GM23338 (cell line): ENCODE measurements at regions not wholly inside any gene's neighbourhood (a gene's known extent, or its start where the extent isn't known, plus 50 kb on each side); places are given as distances from the start of the nearest gene placed in this dataset.
A peak's percentile ranks its signal among the peaks of the same experiment; 100 is the strongest.

Experiments
- ATAC-seq: fragments of 200-7000 bp; cut with Tn5 transposase; 3 replicates; pipeline ENCODE4 v1.9.1; 2020
- DNase-seq: peaks from one replicate; pipeline ENCODE4 v3.0.0-alpha.2; 2015; ENCODE audit warnings: low spot score
- H2AFZ ChIP-seq: fragments of 200-600 bp; sonication (generic); 2 replicates; pipeline ENCODE4 v1.8.0; 2016; ENCODE audit warnings: antibody characterized with exemption, mild to moderate bottlenecking, moderate library complexity
- H3F3A ChIP-seq: fragments of 200-600 bp; sonication (generic); replicated peaks from 2 replicates; pipeline ENCODE4 v1.8.0; 2017; ENCODE audit warnings: antibody characterized with exemption, mixed run types, low read depth
- H3K27ac ChIP-seq: fragments of 200-600 bp; sonication (generic); 2 replicates; pipeline ENCODE4 v1.6.1; 2016; ENCODE audit warnings: low read depth
- H3K27me3 ChIP-seq: fragments of 200-600 bp; sonication (generic); 2 replicates; pipeline ENCODE4 v1.8.0; 2016; ENCODE audit warnings: mild to moderate bottlenecking, mixed run types, moderate library complexity; ENCODE audit not compliant: insufficient read depth
- H3K36me3 ChIP-seq: fragments of 200-600 bp; sonication (generic); 2 replicates; pipeline ENCODE4 v1.8.0; 2016; ENCODE audit warnings: mild to moderate bottlenecking; ENCODE audit not compliant: insufficient read depth
- H3K4me1 ChIP-seq: fragments of 200-600 bp; sonication (generic); 2 replicates; pipeline ENCODE4 v1.8.0; 2016; ENCODE audit warnings: mild to moderate bottlenecking, moderate library complexity; ENCODE audit not compliant: insufficient read depth
- H3K4me2 ChIP-seq: fragments of 200-600 bp; sonication (generic); 2 replicates; pipeline ENCODE4 v1.7.1; 2017; ENCODE audit warnings: mixed run types
- H3K4me3 ChIP-seq: fragments of 200-600 bp; sonication (generic); 2 replicates; pipeline ENCODE4 v1.6.1; 2016; ENCODE audit warnings: mixed run types
- H3K79me2 ChIP-seq: fragments of 200-600 bp; sonication (generic); replicated peaks from 2 replicates; pipeline ENCODE4 v1.8.0; 2017; ENCODE audit warnings: mild to moderate bottlenecking; ENCODE audit not compliant: insufficient read depth
- H3K9me2 ChIP-seq: fragments of 200-600 bp; sonication (generic); 2 replicates; pipeline ENCODE4 v1.8.0; 2017; ENCODE audit not compliant: insufficient read depth
- H4K20me1 ChIP-seq: fragments of 200-600 bp; sonication (generic); replicated peaks from 2 replicates; pipeline ENCODE4 v1.8.0; 2017; ENCODE audit warnings: mild to moderate bottlenecking; ENCODE audit not compliant: insufficient read depth
- H3K27ac Mint-ChIP-seq: 2 replicates; pipeline ENCODE4 v1.8.0; 2020; ENCODE audit warnings: inconsistent platforms, mild to moderate bottlenecking, moderate library complexity, mixed read lengths
- H3K27me3 Mint-ChIP-seq: 3 replicates; pipeline ENCODE4 v1.8.0; 2022; ENCODE audit warnings: low read depth, mild to moderate bottlenecking, moderate library complexity, mixed read lengths, inconsistent platforms; ENCODE audit not compliant: insufficient read depth, poor library complexity
- H3K36me3 Mint-ChIP-seq: 3 replicates; pipeline ENCODE4 v1.8.0; 2021; ENCODE audit warnings: low read depth, mild to moderate bottlenecking, inconsistent platforms, moderate library complexity, mixed read lengths
- H3K4me1 Mint-ChIP-seq: 3 replicates; pipeline ENCODE4 v1.8.0; 2020; ENCODE audit warnings: mild to moderate bottlenecking, inconsistent platforms, mixed read lengths
- H3K4me3 Mint-ChIP-seq: 3 replicates; pipeline ENCODE4 v1.8.0; 2021; ENCODE audit warnings: moderate library complexity, mild to moderate bottlenecking, inconsistent platforms, mixed read lengths
- H3K9me3 Mint-ChIP-seq: 3 replicates; pipeline ENCODE4 v1.8.0; 2020; ENCODE audit warnings: moderate library complexity, mild to moderate bottlenecking, inconsistent platforms, mixed read lengths
- ETS1 ChIP-seq: IDR thresholded peaks from 2 replicates; pipeline ENCODE4 v1.6.1; 2016; ENCODE audit warnings: antibody characterized with exemption
- POLR2AphosphoS5 ChIP-seq: IDR thresholded peaks from 2 replicates; pipeline ENCODE4 v1.6.1; 2016; ENCODE audit warnings: antibody characterized with exemption, low read depth
- REST ChIP-seq: IDR thresholded peaks from one replicate; pipeline ENCODE4 v1.6.1; 2018; ENCODE audit warnings: antibody characterized with exemption; ENCODE audit not compliant: unreplicated experiment
- ZNF114 ChIP-seq: fragments of 250-450 bp; sonication (Bioruptor Pico); IDR thresholded peaks from 2 replicates; pipeline ENCODE4 v1.5.0; 2020; ENCODE audit warnings: mild to moderate bottlenecking, moderate library complexity
- ZNF331 ChIP-seq: fragments of 250-450 bp; sonication (Bioruptor Pico); IDR thresholded peaks from 2 replicates; pipeline ENCODE4 v1.5.0; 2020; ENCODE audit warnings: low read depth, mild to moderate bottlenecking, moderate library complexity
- ZNF462 ChIP-seq: fragments of 250-450 bp; sonication (Bioruptor Pico); IDR thresholded peaks from 2 replicates; pipeline ENCODE4 v1.5.0; 2020; ENCODE audit warnings: mild to moderate bottlenecking, moderate library complexity

- TF ChIP-seq ZNF462, result no peak
- TF ChIP-seq ZNF331 (CRISPR knock-in tag), result no peak
- TF ChIP-seq POLR2AphosphoS5, result no peak
Measured at GRCh38 chr5:167845952-167846351, 445.5 kb upstream of the WWC1 start (continued).

GRCh38 chr5:167849874-167850273, 441.6 kb upstream of the WWC1 start:
- H3K27me3 ChIP-seq, result no peaks in the 10 kb centered on the region

More at GRCh38 chr5:167849874-167850273, 441.6 kb upstream of the WWC1 start:
- Mint-ChIP-seq H3K27ac (0 out of 2 replicates have a peak overlapping the region, but pooled peaks have one; percentile 40), H3K4me1 (peaks cover 6% of the 10 kb centered on the region; the same call in 2 of the 3 replicates), H3K27me3 (no peaks in the 10 kb centered on the region), H3K9me3 (no peaks in the 10 kb centered on the region), H3K36me3 (no peaks in the 10 kb centered on the region; the same call in 2 of the 3 replicates), H3K4me3 (no peak overlapping the region)
- H3K36me3 ChIP-seq, result no peaks in the 10 kb centered on the region
- no peaks in the 10 kb centered on the region for H3K79me2 ChIP-seq
- no peaks in the 10 kb centered on the region for H4K20me1 ChIP-seq
- peaks cover 19% of the 10 kb centered on the region for H3K9me2 ChIP-seq
- H2AFZ ChIP-seq, result no peak overlapping the region
- no peak overlapping the region for H3K4me2 ChIP-seq
- peaks cover 6% of the 10 kb centered on the region; the same call in 1 of the 2 replicates for H3K4me1 ChIP-seq
- DNase-seq (no peak), ATAC-seq (no peak)
- no peak overlapping the region for H3K27ac ChIP-seq
- H3K4me3 ChIP-seq, result no peak overlapping the region
- TF ChIP-seq ZNF114 (CRISPR knock-in tag) (no peak), POLR2AphosphoS5 (no peak), REST (no peak), ETS1 (no peak)
- no peaks in the 10 kb centered on the region for H3F3A ChIP-seq
